HFFc6 (cell line): ENCODE measurements at regions not wholly inside any gene's neighbourhood (a gene's known extent, or its start where the extent isn't known, plus 50 kb on each side); places are given as distances from the start of the nearest gene placed in this dataset.

Experiments
- DNase-seq: peaks from one replicate; pipeline ENCODE4 v3.0.0-alpha.2; 2018
- H3K27ac Mint-ChIP-seq: 2 replicates; pipeline ENCODE4 v1.8.0; 2020; ENCODE audit warnings: mild to moderate bottlenecking, mixed read lengths
- H3K27me3 Mint-ChIP-seq: 2 replicates; pipeline ENCODE4 v1.8.0; 2021; ENCODE audit warnings: mild to moderate bottlenecking, moderate library complexity, mixed read lengths; ENCODE audit not compliant: insufficient read depth
- H3K36me3 Mint-ChIP-seq: 2 replicates; pipeline ENCODE4 v1.8.0; 2021; ENCODE audit warnings: low read depth, mixed read lengths
- H3K4me1 Mint-ChIP-seq: 2 replicates; pipeline ENCODE4 v1.8.0; 2020; ENCODE audit warnings: low read depth, mixed read lengths
- H3K4me3 Mint-ChIP-seq: 2 replicates; pipeline ENCODE4 v1.8.0; 2020; ENCODE audit warnings: mild to moderate bottlenecking, moderate library complexity, mixed read lengths
- H3K9me3 Mint-ChIP-seq: 2 replicates; pipeline ENCODE4 v1.8.0; 2020; ENCODE audit warnings: mild to moderate bottlenecking, mixed read lengths
- TF ChIP-seq, protein P1 (sequence below): fragments of 200-600 bp; sonication (generic); IDR thresholded peaks from 2 replicates; pipeline ENCODE4 v1.5.0; 2021; ENCODE audit warnings: antibody characterized with exemption, mild to moderate bottlenecking

DNA sequence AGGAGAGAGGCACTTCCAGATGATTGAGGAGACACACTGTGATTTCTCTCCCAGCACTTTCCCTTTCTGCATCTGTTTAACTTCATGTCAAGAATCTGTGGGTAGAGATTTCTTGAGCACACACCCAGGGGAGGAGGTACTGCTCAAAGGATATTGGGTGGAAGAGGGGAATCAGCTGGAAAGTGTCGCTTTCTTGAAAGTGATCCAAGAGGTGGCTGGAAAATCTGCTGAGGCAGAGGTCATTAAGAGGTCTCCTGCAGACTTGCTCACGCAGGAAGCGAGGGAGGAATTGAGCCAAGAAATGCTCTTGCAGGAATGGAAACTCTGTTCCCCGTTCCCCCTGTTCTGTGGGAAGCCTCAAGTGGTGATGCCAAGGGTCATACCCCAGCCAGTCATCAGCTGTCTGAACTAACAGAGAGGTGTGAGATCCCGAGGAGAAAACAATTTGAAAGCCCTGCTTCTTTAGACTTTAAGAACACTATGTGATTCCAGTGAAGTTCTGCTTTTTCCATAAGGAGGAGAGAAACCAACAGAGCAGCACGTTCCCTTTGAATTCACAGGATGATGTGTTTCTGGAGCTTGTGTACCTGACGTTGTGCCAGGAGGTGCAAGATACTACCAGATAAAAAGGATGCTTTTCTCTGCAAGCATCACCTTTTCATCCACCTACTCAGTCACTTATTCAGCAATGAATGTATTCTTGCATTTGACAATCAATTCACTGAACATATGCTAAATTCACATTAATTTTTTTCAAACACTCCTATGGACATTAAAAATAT is 163.4 kb upstream of the GPR12 start:
- no peak for DNase-seq
- no peaks in the 10 kb centered on the region for H3K36me3 Mint-ChIP-seq
- peaks cover 9% of the 10 kb centered on the region for H3K4me1 Mint-ChIP-seq
- peaks cover 45% of the 10 kb centered on the region for H3K27me3 Mint-ChIP-seq
- no peak overlapping the region for H3K4me3 Mint-ChIP-seq
- TF ChIP-seq, protein P1, sequence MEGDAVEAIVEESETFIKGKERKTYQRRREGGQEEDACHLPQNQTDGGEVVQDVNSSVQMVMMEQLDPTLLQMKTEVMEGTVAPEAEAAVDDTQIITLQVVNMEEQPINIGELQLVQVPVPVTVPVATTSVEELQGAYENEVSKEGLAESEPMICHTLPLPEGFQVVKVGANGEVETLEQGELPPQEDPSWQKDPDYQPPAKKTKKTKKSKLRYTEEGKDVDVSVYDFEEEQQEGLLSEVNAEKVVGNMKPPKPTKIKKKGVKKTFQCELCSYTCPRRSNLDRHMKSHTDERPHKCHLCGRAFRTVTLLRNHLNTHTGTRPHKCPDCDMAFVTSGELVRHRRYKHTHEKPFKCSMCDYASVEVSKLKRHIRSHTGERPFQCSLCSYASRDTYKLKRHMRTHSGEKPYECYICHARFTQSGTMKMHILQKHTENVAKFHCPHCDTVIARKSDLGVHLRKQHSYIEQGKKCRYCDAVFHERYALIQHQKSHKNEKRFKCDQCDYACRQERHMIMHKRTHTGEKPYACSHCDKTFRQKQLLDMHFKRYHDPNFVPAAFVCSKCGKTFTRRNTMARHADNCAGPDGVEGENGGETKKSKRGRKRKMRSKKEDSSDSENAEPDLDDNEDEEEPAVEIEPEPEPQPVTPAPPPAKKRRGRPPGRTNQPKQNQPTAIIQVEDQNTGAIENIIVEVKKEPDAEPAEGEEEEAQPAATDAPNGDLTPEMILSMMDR, result no peak
- H3K9me3 Mint-ChIP-seq, result no peaks in the 10 kb centered on the region
- H3K27ac Mint-ChIP-seq, result no peak overlapping the region

DNA sequence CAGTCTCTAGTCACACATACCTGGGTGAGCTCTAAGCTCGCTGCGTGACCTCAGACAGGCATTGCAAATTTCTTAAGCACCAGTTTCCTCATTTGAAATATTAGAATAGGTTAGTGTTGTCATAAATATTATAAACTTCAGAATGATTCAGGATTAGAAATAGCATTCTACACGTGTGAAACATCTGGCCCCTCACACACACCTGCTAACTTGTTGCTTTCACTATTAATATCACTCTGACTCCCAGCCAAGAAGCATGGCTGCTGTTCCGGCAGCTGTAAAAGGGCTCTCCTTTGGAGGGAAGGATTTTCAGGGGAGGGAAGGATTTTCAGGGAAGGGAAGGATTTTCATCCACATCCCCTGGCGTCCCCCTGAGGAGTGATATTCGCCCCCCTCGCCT is 161.3 kb upstream of the GPR12 start:
- H3K27ac Mint-ChIP-seq, result no peak overlapping the region
- DNase-seq, result no peak
- TF ChIP-seq, protein P1, result no peak
- peaks cover 43% of the 10 kb centered on the region for H3K27me3 Mint-ChIP-seq
- peaks cover 9% of the 10 kb centered on the region for H3K4me1 Mint-ChIP-seq
- H3K9me3 Mint-ChIP-seq, result no peaks in the 10 kb centered on the region
- H3K36me3 Mint-ChIP-seq, result no peaks in the 10 kb centered on the region
- H3K4me3 Mint-ChIP-seq, result no peak overlapping the region

DNA sequence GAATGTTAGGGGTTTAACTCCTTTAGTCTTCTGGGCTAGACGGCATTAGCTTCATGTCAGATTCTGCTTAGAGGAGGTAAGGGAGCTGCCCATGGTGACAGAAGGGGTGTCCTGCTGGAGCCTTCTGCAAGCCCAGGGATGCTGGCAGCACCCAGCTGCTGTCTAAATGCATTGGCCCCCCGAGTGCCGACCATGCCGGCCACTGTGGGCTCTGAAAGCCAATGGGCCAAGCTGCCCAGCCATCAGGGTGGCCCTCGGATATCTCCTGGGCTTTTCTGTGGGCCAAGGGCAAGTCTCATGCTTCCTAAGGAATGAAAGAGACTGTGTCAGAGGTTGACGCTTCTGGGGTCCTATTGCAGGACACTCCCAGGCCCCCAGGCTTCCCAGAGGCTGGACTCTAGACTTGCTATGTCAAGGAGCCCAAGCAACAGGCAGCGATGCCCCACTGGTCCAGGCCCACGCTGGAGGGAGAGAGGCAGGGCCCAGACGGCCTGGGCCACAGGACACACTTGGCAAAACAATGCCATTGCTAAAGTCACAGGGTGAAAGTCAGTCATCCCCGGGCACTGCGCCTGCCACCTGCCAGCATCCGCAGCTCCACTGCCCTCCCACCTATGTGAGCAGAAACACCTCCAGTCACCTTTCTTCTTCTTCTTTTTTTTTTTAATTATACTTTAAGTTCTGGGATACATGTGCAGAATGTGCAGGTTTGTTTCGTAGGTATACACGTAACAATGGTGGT is 160.2 kb upstream of the GPR12 start:
- TF ChIP-seq, protein P1, result no peak
- no peak overlapping the region for H3K4me3 Mint-ChIP-seq
- no peak overlapping the region for H3K27ac Mint-ChIP-seq
- DNase-seq, result no peak
- no peaks in the 10 kb centered on the region for H3K36me3 Mint-ChIP-seq
- H3K9me3 Mint-ChIP-seq, result no peaks in the 10 kb centered on the region
- peaks cover 43% of the 10 kb centered on the region for H3K27me3 Mint-ChIP-seq
- H3K4me1 Mint-ChIP-seq, result peaks cover 9% of the 10 kb centered on the region

DNA sequence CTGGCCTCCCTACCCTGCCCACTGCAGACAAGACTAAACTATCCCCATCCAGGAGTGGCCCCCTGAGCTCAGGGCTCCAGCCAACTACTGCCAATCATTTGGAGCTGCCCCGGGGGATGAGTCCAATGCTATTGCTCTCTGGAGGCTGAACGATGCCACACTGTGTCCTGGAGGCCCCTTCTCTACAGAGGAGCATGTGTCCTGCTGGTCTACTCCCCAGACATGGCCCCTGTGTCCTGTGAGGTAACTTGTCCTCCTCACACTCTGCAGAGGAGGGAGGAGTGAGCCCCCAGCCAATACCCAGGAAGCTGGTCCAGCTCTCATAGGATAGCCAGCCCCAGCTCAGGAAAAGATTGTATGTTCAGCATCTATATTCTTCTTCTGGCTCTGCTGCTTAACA is 159.1 kb upstream of the GPR12 start:
- H3K4me1 Mint-ChIP-seq, result peaks cover 11% of the 10 kb centered on the region
- H3K36me3 Mint-ChIP-seq, result no peaks in the 10 kb centered on the region
- no peaks in the 10 kb centered on the region for H3K9me3 Mint-ChIP-seq
- H3K27ac Mint-ChIP-seq, result no peak overlapping the region
- peaks cover 40% of the 10 kb centered on the region for H3K27me3 Mint-ChIP-seq
- no peak for DNase-seq
- H3K4me3 Mint-ChIP-seq, result no peak overlapping the region
- TF ChIP-seq, protein P1, result no peak

DNA sequence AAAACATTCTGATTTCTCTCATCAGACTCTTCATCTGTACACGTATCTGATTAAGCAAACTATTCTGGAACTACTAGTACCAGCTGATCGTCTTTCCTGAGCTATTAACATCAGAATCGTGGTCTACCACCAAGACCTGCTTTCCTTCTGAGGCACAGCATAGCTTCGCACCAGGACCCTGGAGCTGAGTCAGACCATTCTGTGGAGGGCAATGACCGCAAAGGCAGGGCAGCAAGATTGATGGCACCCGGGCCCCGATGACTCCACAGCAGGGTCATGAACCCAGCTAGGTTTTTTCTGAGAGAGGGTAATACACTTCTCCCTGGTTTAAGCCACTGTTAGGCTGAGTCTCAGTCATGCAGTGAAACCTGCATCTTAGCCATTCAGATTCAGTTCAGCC is 158.7 kb upstream of the GPR12 start:
- no peak for DNase-seq
- no peaks in the 10 kb centered on the region for H3K36me3 Mint-ChIP-seq
- H3K4me3 Mint-ChIP-seq, result no peak overlapping the region
- TF ChIP-seq, protein P1, result no peak
- H3K4me1 Mint-ChIP-seq, result peaks cover 13% of the 10 kb centered on the region
- H3K27me3 Mint-ChIP-seq, result peaks cover 40% of the 10 kb centered on the region
- no peaks in the 10 kb centered on the region for H3K9me3 Mint-ChIP-seq
- no peak overlapping the region for H3K27ac Mint-ChIP-seq
